Loucy (cell line): ENCODE measurements at regions not wholly inside any gene's neighbourhood (a gene's known extent, or its start where the extent isn't known, plus 50 kb on each side); places are given as distances from the start of the nearest gene placed in this dataset.

Experiments used
- CTCF ChIP-seq: fragments of 200-600 bp; sonication (generic); conservative IDR thresholded peaks from 2 replicates; pipeline ENCODE4 v1.5.1; 2014; ENCODE audit warnings: mild to moderate bottlenecking, antibody characterized with exemption, low read length
- EZH2phosphoT487 ChIP-seq: fragments of 200-600 bp; IDR thresholded peaks from 2 replicates; pipeline ENCODE4 v1.6.1; 2018; ENCODE audit warnings: antibody characterized with exemption, mild to moderate bottlenecking, moderate library complexity, borderline replicate concordance

GRCh38 chr18:1784113-1784512, 787.2 kb downstream of the METTL4 start:
- no peak for TF ChIP-seq CTCF
- no peak for TF ChIP-seq EZH2phosphoT487
